ENCODE measurements at regions not wholly inside any gene's neighbourhood (a gene's known extent, or its start where the extent isn't known, plus 50 kb on each side); places are given as distances from the start of the nearest gene placed in this dataset.
A peak's percentile ranks its signal among the peaks of the same experiment; 100 is the strongest.

DNA sequence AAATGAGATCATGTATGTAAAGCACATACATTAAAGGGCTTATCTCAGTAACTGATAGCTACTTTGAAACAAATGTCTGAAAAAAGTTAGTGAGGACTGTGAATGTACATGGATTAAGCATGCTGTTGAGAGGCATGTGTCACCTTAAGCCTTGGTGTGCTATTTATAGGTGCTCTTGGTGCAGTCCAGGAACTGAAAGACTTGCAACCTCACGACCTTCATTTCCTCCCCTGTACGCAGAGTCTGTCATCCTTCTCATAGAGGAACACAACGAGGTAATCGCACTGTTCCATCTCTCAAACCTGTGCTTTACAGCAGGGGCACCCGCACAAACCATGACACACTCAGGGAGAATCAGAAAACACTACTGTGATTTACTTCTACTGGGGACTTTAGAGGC lies 65.6 kb downstream of the UFM1 start:
- FAIRE-seq (peak; percentile 94), DNase-seq (ENCODE audit: low read depth, low spot score) (peak; percentile 72), ATAC-seq (peak; percentile 95)
- SMC1A ChIA-PET (ENCODE audit: uncharacterized antibody, unreplicated experiment): interaction anchor here (0.5 to 3.1 kb wide), 6 partner anchors 9 to 457 kb away, joined by 3 to 8 read pairs (median 3); partner anchors contain the start of gene UFM1
- no peaks in the 10 kb centered on the region for H3K27me3 ChIP-seq (replicated peaks in 1 of 2; ENCODE audit: control insufficient read depth in 2 of 2, insufficient read depth in 2 of 2, low read length in 1 of 2)
- peak overlapping the region; percentile 31 for H2AFZ ChIP-seq (ENCODE audit: control insufficient read depth, low read depth, low read length)
- peak overlapping the region; percentile 9 for H3K27ac ChIP-seq (ENCODE audit: control insufficient read depth, insufficient read depth)
- WGBS (ENCODE audit: insufficient coverage, insufficient replicate concordance, low lambda C conversion rate, missing lambda C conversion rate): 4% methylated on average over 5 of the region's 5 CpGs
- no peaks in the 10 kb centered on the region for H3K79me2 ChIP-seq (ENCODE audit: control insufficient read depth, insufficient read depth, low read length)
- H3K4me3 ChIP-seq: peak overlapping the region; percentile 48; the same call in 1 of the 2 replicates
- POLR2A ChIA-PET: no interaction called here
- peaks cover 5% of the 10 kb centered on the region; the same call in 1 of the 2 replicates for H3K4me1 ChIP-seq (ENCODE audit: control insufficient read depth, insufficient read depth, low read length)
- H3K9ac ChIP-seq (ENCODE audit: control insufficient read depth, insufficient read depth, low read length): peak overlapping the region; percentile 40; the same call in 1 of the 2 replicates
- H3K4me2 ChIP-seq (ENCODE audit: control insufficient read depth, insufficient read depth): peak overlapping the region; percentile 74
- no peaks in the 10 kb centered on the region for H4K20me1 ChIP-seq (ENCODE audit: control insufficient read depth, insufficient read depth)
- CTCF ChIA-PET: interaction anchor here (1.3 kb wide), 1 partner anchor 9 kb away, joined by 3 read pairs; no protein-coding TSS in a partner anchor
- H3K9me3 ChIP-seq (replicated peaks; ENCODE audit: control insufficient read depth, insufficient read depth, low read length): peaks cover 4% of the 10 kb centered on the region; the same call in 2 of the 3 replicates
- intact Hi-C loops (cut with micrococcal nuclease; ENCODE audit: unreplicated experiment) (loop anchor here (5.0 kb wide), 1 partner anchor 68 kb away; the partner anchor contains the start of gene UFM1), in situ Hi-C loops (cut with MboI) (no loop called here)
- RAD21 ChIA-PET (ENCODE audit: unreplicated experiment): interaction anchor here (1.0 kb wide), 1 partner anchor 66 kb away, joined by 3 read pairs; no protein-coding TSS in a partner anchor
- no TSS peak for BruUV-seq (replicated peaks)
- no peaks in the 10 kb centered on the region for H3K36me3 ChIP-seq (ENCODE audit: control insufficient read depth in 2 of 2, insufficient read depth in 2 of 2, low read length in 1 of 2)
- TF ChIP-seq ZBED1 (IDR thresholded peaks at IDR 0.05; ENCODE audit: borderline replicate concordance) (peak; percentile 29; the same call in 1 of the 2 replicates), POU2F2 (IDR thresholded peaks at IDR 0.05; ENCODE audit: borderline replicate concordance, low read depth, low read length) (0 out of 3 replicates have a peak, but pooled peaks have one; percentile 11), MEF2B (IDR thresholded peaks at IDR 0.05; ENCODE audit: partially characterized antibody, poor library complexity, severe bottlenecking) (peak; percentile 69), MEF2A (IDR thresholded peaks at IDR 0.05; ENCODE audit: insufficient read depth, low read depth, low read length) (peak; percentile 94), IKZF1 (conservative IDR thresholded peaks at IDR 0.05) (0 out of 2 replicates have a peak, but pooled peaks have one; percentile 14), SPI1 (IDR thresholded peaks at IDR 0.05; ENCODE audit: borderline replicate concordance, insufficient read depth, low read depth, low read length) (peak; percentile 71; the same call in 1 of the 2 replicates), PKNOX1 (IDR thresholded peaks at IDR 0.05) (0 out of 2 replicates have a peak, but pooled peaks have one; percentile 41), ATF7 (IDR thresholded peaks at IDR 0.05; ENCODE audit: low read depth) (peak; percentile 50; the same call in 1 of the 2 replicates), PML (IDR thresholded peaks at IDR 0.05; ENCODE audit: low read length) (no peak; the same call in 1 of the 2 replicates), RUNX3 (IDR thresholded peaks at IDR 0.05; ENCODE audit: low read length) (peak; percentile 46; the same call in 1 of the 2 replicates), NR2C1 (IDR thresholded peaks at IDR 0.05) (no peak), NR2F1 (conservative IDR thresholded peaks at IDR 0.05) (peak; percentile 65; the same call in 1 of the 2 replicates)
- TF ChIP-seq, protein P1, sequence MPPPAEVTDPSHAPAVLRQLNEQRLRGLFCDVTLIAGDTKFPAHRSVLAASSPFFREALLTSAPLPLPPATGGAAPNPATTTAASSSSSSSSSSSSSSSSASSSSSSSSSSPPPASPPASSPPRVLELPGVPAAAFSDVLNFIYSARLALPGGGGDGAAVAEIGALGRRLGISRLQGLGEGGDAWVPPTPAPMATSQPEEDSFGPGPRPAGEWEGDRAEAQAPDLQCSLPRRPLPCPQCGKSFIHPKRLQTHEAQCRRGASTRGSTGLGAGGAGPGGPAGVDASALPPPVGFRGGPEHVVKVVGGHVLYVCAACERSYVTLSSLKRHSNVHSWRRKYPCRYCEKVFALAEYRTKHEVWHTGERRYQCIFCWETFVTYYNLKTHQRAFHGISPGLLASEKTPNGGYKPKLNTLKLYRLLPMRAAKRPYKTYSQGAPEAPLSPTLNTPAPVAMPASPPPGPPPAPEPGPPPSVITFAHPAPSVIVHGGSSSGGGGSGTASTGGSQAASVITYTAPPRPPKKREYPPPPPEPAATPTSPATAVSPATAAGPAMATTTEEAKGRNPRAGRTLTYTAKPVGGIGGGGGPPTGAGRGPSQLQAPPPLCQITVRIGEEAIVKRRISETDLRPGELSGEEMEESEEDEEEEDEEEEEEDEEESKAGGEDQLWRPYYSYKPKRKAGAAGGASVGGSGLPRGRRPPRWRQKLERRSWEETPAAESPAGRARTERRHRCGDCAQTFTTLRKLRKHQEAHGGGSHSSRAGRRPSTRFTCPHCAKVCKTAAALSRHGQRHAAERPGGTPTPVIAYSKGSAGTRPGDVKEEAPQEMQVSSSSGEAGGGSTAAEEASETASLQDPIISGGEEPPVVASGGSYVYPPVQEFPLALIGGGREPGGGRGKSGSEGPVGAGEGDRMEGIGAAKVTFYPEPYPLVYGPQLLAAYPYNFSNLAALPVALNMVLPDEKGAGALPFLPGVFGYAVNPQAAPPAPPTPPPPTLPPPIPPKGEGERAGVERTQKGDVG (CRISPR knock-in tag; IDR thresholded peaks at IDR 0.05): no peak
- TF ChIP-seq, protein P2, sequence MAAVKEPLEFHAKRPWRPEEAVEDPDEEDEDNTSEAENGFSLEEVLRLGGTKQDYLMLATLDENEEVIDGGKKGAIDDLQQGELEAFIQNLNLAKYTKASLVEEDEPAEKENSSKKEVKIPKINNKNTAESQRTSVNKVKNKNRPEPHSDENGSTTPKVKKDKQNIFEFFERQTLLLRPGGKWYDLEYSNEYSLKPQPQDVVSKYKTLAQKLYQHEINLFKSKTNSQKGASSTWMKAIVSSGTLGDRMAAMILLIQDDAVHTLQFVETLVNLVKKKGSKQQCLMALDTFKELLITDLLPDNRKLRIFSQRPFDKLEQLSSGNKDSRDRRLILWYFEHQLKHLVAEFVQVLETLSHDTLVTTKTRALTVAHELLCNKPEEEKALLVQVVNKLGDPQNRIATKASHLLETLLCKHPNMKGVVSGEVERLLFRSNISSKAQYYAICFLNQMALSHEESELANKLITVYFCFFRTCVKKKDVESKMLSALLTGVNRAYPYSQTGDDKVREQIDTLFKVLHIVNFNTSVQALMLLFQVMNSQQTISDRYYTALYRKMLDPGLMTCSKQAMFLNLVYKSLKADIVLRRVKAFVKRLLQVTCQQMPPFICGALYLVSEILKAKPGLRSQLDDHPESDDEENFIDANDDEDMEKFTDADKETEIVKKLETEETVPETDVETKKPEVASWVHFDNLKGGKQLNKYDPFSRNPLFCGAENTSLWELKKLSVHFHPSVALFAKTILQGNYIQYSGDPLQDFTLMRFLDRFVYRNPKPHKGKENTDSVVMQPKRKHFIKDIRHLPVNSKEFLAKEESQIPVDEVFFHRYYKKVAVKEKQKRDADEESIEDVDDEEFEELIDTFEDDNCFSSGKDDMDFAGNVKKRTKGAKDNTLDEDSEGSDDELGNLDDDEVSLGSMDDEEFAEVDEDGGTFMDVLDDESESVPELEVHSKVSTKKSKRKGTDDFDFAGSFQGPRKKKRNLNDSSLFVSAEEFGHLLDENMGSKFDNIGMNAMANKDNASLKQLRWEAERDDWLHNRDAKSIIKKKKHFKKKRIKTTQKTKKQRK (IDR thresholded peaks at IDR 0.05; ENCODE audit: low read depth, low read length): no peak
- TF ChIP-seq, protein P3, sequence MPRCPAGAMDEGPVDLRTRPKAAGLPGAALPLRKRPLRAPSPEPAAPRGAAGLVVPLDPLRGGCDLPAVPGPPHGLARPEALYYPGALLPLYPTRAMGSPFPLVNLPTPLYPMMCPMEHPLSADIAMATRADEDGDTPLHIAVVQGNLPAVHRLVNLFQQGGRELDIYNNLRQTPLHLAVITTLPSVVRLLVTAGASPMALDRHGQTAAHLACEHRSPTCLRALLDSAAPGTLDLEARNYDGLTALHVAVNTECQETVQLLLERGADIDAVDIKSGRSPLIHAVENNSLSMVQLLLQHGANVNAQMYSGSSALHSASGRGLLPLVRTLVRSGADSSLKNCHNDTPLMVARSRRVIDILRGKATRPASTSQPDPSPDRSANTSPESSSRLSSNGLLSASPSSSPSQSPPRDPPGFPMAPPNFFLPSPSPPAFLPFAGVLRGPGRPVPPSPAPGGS (IDR thresholded peaks at IDR 0.05; ENCODE audit: borderline replicate concordance, insufficient read depth, low read depth, low read length, poor library complexity, severe bottlenecking): no peak

Measured in GM12878 (cell line).